Endothelial cell (in vitro differentiated cells): ENCODE measurements at regions not wholly inside any gene's neighbourhood (a gene's known extent, or its start where the extent isn't known, plus 50 kb on each side); places are given as distances from the start of the nearest gene placed in this dataset.

Experiments
- DNase-seq: peaks from one replicate; pipeline ENCODE4 v3.0.0; 2021; ENCODE audit warnings: low spot score
- H3K27ac Mint-ChIP-seq: one replicate; pipeline ENCODE4 v1.8.0; 2021; ENCODE audit warnings: mixed read lengths, inconsistent platforms; ENCODE audit not compliant: unreplicated experiment
- H3K27me3 Mint-ChIP-seq: one replicate; pipeline ENCODE4 v1.8.0; 2021; ENCODE audit warnings: mild to moderate bottlenecking, moderate library complexity, mixed read lengths, inconsistent platforms; ENCODE audit not compliant: unreplicated experiment
- H3K36me3 Mint-ChIP-seq: one replicate; pipeline ENCODE4 v1.8.0; 2021; ENCODE audit warnings: mild to moderate bottlenecking, low read depth, mixed read lengths, inconsistent platforms; ENCODE audit not compliant: unreplicated experiment
- H3K4me1 Mint-ChIP-seq: one replicate; pipeline ENCODE4 v1.8.0; 2021; ENCODE audit warnings: mild to moderate bottlenecking, mixed read lengths, inconsistent platforms; ENCODE audit not compliant: unreplicated experiment
- H3K4me3 Mint-ChIP-seq: one replicate; pipeline ENCODE4 v1.8.0; 2021; ENCODE audit warnings: mild to moderate bottlenecking, mixed read lengths, inconsistent platforms; ENCODE audit not compliant: unreplicated experiment
- H3K9me3 Mint-ChIP-seq: one replicate; pipeline ENCODE4 v1.8.0; 2021; ENCODE audit warnings: mixed read lengths, inconsistent platforms; ENCODE audit not compliant: unreplicated experiment
- TF ChIP-seq, protein P1 (sequence below): fragments of 200-600 bp; sonication (generic); IDR thresholded peaks from one replicate; pipeline ENCODE4 v1.5.0; 2021; ENCODE audit warnings: antibody characterized with exemption; ENCODE audit not compliant: unreplicated experiment

DNA sequence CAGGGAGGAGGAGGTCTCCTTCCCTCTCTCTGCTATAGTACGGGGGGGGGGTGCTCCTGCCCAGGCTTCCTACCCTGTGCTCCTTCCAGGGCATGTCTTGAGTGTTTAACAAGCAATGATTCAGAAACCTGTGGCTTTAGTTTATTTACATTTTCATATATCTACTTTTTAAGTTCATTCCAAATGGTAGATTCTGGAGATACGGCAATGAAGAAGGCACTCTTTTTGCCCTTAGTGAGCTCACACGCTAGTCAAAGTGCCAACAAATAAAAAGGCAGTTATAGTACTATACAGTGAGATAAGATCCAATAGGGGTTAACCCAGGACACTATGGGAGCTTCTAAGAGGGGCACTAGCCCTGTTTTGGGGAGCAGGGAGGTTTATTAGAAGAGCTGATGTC, 169.3 kb upstream of the CACNA1E start:
- Mint-ChIP-seq H3K9me3 (no peaks in the 10 kb centered on the region), H3K36me3 (peaks cover 3% of the 10 kb centered on the region), H3K4me1 (peaks cover 11% of the 10 kb centered on the region), H3K27me3 (peaks cover 16% of the 10 kb centered on the region), H3K27ac (no peak overlapping the region), H3K4me3 (no peak overlapping the region)
- TF ChIP-seq, protein P1, sequence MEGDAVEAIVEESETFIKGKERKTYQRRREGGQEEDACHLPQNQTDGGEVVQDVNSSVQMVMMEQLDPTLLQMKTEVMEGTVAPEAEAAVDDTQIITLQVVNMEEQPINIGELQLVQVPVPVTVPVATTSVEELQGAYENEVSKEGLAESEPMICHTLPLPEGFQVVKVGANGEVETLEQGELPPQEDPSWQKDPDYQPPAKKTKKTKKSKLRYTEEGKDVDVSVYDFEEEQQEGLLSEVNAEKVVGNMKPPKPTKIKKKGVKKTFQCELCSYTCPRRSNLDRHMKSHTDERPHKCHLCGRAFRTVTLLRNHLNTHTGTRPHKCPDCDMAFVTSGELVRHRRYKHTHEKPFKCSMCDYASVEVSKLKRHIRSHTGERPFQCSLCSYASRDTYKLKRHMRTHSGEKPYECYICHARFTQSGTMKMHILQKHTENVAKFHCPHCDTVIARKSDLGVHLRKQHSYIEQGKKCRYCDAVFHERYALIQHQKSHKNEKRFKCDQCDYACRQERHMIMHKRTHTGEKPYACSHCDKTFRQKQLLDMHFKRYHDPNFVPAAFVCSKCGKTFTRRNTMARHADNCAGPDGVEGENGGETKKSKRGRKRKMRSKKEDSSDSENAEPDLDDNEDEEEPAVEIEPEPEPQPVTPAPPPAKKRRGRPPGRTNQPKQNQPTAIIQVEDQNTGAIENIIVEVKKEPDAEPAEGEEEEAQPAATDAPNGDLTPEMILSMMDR = no peak
- DNase-seq = no peak

DNA sequence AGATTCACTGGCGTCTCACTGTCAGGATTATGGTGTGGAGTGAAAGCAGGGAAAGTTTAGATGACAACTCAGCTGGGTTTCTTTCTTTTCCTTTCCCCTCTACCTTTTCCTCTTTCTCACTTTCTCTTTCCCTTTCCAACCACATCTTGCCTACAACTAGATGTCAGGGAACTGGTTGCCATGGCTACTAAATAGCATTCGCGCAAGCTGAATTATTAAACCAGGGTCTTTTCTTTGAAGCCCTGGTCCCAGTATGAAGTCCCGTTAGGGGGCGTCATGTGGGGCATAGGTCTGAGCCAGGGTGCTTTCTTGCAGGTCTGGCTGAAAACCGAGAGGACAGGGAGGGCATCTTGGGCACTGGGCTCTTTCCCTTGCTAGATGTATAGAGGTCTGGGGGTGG, 168.4 kb upstream of the CACNA1E start:
- Mint-ChIP-seq H3K4me3 (no peak overlapping the region), H3K4me1 (peaks cover 14% of the 10 kb centered on the region), H3K27me3 (peaks cover 17% of the 10 kb centered on the region), H3K36me3 (peaks cover 3% of the 10 kb centered on the region), H3K27ac (no peak overlapping the region), H3K9me3 (no peaks in the 10 kb centered on the region)
- TF ChIP-seq, protein P1 = no peak
- no peak for DNase-seq

DNA sequence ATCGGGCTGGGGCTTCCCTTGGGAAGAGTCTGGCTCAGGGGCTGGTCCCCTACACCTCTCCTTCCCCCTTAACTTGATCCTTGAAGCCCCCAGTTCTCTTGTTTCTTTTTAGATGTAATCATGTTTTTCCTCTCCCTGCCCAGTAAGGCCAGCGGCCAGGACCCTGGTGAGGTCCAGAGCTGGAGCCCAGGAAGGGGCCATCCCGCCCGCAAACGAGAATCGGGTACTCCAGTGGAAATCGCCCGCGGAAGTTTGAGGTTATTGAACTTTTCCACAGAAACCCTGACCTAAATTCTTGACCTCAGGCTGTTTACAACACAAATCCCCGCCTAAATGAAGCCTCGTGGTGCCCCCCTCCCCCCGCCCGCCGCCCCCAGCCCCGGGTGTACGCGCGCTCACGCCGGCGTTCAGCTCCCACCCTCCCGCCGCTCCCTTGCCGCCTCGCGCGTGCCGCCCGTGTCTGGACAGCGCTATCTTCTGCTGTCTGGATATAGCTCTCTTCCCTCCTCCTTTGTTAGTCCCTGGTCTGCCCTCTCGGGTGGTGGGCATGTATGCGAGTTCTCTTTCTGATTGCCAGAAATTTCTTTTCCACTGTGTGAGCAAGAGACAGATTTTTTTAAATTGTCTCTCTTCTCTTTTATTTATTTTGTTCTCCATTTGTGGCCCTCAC, 165.9 kb upstream of the CACNA1E start:
- Mint-ChIP-seq H3K9me3 (no peaks in the 10 kb centered on the region), H3K36me3 (peaks cover 3% of the 10 kb centered on the region), H3K4me1 (peaks cover 14% of the 10 kb centered on the region), H3K27me3 (peaks cover 20% of the 10 kb centered on the region), H3K4me3 (peak overlapping the region; percentile 86), H3K27ac (no peak overlapping the region)
- TF ChIP-seq, protein P1 = no peak
- DNase-seq = no peak

DNA sequence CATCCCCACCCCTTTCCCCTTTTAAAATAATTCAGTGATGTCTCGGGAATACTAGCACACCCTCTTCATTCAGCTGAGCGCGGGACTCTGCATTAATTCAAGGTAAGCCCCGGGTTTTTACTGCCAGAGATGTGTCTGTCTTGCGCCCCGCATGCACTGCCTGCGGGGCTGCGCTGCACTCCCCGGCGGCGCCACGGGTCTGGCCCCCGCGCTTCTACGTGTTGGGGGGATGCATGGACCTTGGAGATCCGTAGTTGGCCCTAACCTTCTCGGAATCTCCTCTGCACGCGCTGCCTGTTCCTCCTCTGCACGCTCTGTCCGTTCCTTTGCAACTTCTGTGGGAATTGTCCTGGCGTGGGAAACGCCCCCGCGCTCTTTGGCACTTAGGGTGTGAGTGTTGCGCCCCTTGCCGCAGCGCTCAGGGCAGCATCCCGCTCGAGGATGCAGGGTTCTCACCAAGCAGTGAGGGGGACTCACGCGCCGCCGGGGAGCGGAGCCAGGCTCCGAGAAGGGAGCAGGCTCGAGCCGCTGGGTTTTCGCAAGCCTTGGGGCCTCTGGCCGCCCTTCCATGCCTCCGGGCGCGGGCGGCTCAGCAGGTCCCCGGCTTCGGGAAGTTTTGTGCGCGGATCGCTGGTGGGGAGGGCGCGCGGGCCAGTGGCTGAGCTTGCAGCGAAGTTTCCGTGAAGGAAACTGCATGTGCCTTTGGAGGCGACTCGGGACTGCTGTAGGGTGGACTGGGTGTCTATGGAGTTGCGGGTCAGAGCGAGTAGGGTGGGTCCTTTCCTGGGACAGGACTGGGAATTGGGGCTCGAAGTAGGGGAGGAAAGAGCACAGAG, 165.1 kb upstream of the CACNA1E start:
- DNase-seq = peak; percentile 33
- H3K36me3 Mint-ChIP-seq = peaks cover 3% of the 10 kb centered on the region
- TF ChIP-seq, protein P1 = no peak
- no peak overlapping the region for H3K27ac Mint-ChIP-seq
- H3K9me3 Mint-ChIP-seq = no peaks in the 10 kb centered on the region
- H3K4me1 Mint-ChIP-seq = peaks cover 14% of the 10 kb centered on the region
- H3K27me3 Mint-ChIP-seq = peaks cover 20% of the 10 kb centered on the region
- peak overlapping the region; percentile 86 for H3K4me3 Mint-ChIP-seq

DNA sequence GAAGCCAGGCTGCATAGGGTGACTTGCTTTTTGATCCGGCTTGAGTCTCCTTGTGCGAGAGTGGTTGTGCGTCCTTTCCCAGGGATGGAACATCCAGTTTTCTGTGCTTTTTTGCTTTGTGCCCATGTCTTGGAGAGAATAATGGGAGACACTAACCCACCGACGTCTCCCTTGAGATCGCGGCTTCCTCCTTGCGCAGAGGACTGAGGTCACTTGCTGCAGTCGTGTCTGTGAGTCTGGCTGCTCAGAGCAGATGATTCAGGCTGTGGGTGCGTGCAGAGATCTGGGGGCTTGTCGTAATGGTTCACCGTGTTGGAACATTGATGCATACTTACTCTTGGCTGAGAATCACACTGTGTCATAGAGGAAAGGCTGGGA, 164.5 kb upstream of the CACNA1E start:
- Mint-ChIP-seq H3K4me1 (peaks cover 14% of the 10 kb centered on the region), H3K9me3 (no peaks in the 10 kb centered on the region), H3K36me3 (peaks cover 3% of the 10 kb centered on the region), H3K27me3 (peaks cover 20% of the 10 kb centered on the region), H3K4me3 (peak overlapping the region; percentile 68), H3K27ac (peak overlapping the region; percentile 20)
- TF ChIP-seq, protein P1 = no peak
- DNase-seq = no peak
